Ishikawa (cell line): ENCODE measurements at regions not wholly inside any gene's neighbourhood (a gene's known extent, or its start where the extent isn't known, plus 50 kb on each side); places are given as distances from the start of the nearest gene placed in this dataset.

Experiments used
- CEBPB ChIP-seq: IDR thresholded peaks from 2 replicates; pipeline ENCODE4 v1.6.1; 2012
- CREB1 ChIP-seq: IDR thresholded peaks from 2 replicates; pipeline ENCODE4 v1.6.1; 2012; ENCODE audit warnings: low read depth
- EGR1 ChIP-seq: IDR thresholded peaks from 2 replicates; pipeline ENCODE4 v1.6.1; 2012
- EP300 ChIP-seq: IDR thresholded peaks from 2 replicates; pipeline ENCODE4 v1.6.1; 2012; ENCODE audit warnings: borderline replicate concordance
- FOXM1 ChIP-seq: IDR thresholded peaks from 2 replicates; pipeline ENCODE4 v1.6.1; 2012; ENCODE audit warnings: low read depth, borderline replicate concordance
- NFIC ChIP-seq: IDR thresholded peaks from 2 replicates; pipeline ENCODE4 v1.6.1; 2012
- RAD21 ChIP-seq: IDR thresholded peaks from 2 replicates; pipeline ENCODE4 v1.6.1; 2012; ENCODE audit warnings: low read depth
- TAF1 ChIP-seq: IDR thresholded peaks from 2 replicates; pipeline ENCODE4 v1.6.1; 2012; ENCODE audit warnings: low read depth, mild to moderate bottlenecking
- TCF12 ChIP-seq: IDR thresholded peaks from 2 replicates; pipeline ENCODE4 v1.6.1; 2012; ENCODE audit warnings: low read depth
- TEAD4 ChIP-seq: IDR thresholded peaks from 2 replicates; pipeline ENCODE4 v1.6.1; 2012
- YY1 ChIP-seq: IDR thresholded peaks from 2 replicates; pipeline ENCODE4 v1.6.1; 2012; ENCODE audit warnings: low read depth
- ZBTB7A ChIP-seq: IDR thresholded peaks from 2 replicates; pipeline ENCODE4 v1.6.1; 2012; ENCODE audit warnings: low read depth
- TF ChIP-seq, protein P1 (sequence below): IDR thresholded peaks from 2 replicates; pipeline ENCODE4 v1.6.1; 2012
- TF ChIP-seq, protein P2 (sequence below): IDR thresholded peaks from 2 replicates; pipeline ENCODE4 v1.6.1; 2012
- TF ChIP-seq, protein P3 (sequence below): IDR thresholded peaks from 2 replicates; pipeline ENCODE4 v1.6.1; 2012; ENCODE audit warnings: low read depth, mild to moderate bottlenecking

DNA sequence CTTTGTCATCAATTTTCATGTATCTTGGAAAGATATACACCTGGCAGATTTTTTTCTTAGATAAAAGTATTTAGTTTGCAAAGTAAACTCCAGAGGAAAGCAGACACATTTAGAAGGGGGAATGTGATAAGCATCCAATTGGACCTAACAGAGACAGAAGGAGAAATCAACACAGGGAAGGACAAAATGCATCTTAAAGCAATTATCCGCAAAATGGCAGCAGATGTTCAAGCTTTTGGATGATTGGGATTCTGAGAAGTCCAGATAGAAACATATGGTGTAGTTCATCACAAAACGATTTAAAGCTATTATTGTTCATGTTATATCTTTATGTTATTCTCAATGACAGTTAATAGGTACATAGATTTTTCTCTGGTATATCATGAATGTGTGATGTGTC is 1153.1 kb upstream of the B3GALT2 start:
- TF ChIP-seq RAD21, result no peak

DNA sequence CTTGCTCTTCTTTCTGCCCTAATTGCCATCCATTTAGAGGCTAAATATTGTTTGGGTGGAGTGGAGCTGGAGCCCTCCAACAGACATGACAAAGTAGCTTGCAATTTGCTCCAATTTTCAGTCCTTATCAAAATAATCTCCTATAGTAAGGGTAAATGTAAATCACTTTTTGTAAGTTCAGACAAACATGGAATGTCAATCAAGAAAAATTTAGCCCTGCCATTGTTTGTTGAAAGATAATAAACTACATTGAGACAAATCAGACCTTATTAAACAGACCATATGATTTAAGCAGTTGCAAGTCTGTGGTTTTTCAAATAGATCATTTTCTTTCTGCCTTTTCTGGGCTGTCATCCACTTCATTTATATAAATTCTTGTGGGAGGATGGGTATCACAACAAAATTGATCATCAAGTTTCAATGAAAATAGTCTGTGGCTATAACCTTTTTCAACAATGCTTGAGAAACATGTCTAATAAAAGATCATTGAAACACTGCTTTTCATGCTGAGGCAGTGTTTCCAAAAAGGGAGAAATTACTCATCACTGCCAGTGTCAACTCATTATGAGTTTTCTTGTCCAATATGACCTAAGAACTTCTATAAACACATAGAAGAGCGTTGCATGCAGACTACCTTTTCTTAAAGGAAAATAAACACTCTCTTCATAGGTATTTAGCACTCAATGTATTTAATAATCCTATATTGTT is 1152.0 kb upstream of the B3GALT2 start:
- TF ChIP-seq TCF12 (no peak), FOXM1 (no peak), EP300 (no peak), CREB1 (no peak), TAF1 (no peak), NFIC (no peak), ZBTB7A (no peak), TEAD4 (no peak), YY1 (no peak), EGR1 (no peak)
- TF ChIP-seq, protein P1, sequence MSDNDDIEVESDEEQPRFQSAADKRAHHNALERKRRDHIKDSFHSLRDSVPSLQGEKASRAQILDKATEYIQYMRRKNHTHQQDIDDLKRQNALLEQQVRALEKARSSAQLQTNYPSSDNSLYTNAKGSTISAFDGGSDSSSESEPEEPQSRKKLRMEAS, result no peak
- TF ChIP-seq, protein P2, sequence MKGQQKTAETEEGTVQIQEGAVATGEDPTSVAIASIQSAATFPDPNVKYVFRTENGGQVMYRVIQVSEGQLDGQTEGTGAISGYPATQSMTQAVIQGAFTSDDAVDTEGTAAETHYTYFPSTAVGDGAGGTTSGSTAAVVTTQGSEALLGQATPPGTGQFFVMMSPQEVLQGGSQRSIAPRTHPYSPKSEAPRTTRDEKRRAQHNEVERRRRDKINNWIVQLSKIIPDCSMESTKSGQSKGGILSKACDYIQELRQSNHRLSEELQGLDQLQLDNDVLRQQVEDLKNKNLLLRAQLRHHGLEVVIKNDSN, result no peak
- TF ChIP-seq, protein P3, sequence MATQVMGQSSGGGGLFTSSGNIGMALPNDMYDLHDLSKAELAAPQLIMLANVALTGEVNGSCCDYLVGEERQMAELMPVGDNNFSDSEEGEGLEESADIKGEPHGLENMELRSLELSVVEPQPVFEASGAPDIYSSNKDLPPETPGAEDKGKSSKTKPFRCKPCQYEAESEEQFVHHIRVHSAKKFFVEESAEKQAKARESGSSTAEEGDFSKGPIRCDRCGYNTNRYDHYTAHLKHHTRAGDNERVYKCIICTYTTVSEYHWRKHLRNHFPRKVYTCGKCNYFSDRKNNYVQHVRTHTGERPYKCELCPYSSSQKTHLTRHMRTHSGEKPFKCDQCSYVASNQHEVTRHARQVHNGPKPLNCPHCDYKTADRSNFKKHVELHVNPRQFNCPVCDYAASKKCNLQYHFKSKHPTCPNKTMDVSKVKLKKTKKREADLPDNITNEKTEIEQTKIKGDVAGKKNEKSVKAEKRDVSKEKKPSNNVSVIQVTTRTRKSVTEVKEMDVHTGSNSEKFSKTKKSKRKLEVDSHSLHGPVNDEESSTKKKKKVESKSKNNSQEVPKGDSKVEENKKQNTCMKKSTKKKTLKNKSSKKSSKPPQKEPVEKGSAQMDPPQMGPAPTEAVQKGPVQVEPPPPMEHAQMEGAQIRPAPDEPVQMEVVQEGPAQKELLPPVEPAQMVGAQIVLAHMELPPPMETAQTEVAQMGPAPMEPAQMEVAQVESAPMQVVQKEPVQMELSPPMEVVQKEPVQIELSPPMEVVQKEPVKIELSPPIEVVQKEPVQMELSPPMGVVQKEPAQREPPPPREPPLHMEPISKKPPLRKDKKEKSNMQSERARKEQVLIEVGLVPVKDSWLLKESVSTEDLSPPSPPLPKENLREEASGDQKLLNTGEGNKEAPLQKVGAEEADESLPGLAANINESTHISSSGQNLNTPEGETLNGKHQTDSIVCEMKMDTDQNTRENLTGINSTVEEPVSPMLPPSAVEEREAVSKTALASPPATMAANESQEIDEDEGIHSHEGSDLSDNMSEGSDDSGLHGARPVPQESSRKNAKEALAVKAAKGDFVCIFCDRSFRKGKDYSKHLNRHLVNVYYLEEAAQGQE, result no peak

DNA sequence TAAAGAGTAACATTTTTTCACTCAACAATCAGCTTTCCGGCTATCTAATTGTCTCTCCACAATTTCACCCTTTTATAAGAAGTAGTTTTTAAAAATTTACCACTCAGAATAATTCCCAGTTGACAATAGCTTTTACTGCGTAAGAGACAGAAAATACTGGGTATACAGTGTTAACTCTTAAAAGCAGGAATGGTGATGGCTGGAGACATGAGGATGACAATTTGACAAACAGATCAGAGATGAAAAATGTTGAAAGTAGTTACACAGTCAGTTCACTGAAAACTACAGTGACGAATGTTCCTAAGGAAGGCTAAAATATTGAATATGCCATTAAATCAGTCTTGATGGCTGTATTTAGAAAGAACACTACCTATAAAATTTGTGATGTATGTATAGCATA is 1146.8 kb upstream of the B3GALT2 start:
- TF ChIP-seq CREB1, result no peak

DNA sequence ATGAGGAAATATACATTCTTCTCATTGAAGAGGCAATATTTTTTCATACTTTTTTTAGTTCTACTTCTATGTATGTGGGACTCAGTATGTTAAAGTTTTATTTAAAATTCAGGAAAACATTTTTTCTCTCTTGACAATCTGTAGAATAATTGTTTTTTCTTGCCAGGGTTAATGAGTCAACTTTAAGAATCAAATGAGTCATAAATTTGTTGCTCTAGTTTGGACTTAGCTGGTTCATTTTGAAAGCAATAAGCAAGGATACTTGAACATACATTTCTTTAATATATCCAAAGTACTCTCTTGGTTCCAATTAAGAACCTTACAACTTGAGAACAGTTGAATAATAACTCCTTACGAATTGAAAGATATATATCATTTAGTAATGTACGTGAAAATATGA is 1145.3 kb upstream of the B3GALT2 start:
- TF ChIP-seq YY1, result no peak
- no peak for TF ChIP-seq CEBPB
- TF ChIP-seq, protein P1, result no peak
- no peak for TF ChIP-seq TEAD4
- no peak for TF ChIP-seq ZBTB7A
- TF ChIP-seq EP300, result no peak
- TF ChIP-seq TCF12, result no peak
- TF ChIP-seq TAF1, result no peak
- TF ChIP-seq EGR1, result no peak
- no peak for TF ChIP-seq FOXM1
- TF ChIP-seq, protein P2, result no peak
- no peak for TF ChIP-seq RAD21
- TF ChIP-seq, protein P3, result no peak

DNA sequence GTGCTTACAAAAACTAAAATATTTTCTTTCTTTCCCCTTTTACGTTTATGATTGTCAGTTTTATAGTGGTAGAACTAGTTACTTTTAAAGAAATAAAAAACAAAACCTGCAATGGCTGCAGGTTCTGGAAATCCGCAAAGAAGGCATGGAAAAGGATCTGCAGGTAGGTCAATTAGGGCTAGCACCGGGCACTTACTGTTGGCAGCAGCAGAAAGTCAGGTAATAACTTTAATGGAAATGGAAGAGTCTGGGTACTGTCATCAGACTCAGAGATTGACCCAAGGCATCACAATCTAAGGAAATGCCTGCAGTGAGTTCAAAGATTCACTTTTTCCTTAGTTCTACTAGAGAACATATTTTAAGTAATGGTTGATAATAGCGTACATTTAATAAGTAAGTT is 1136.3 kb upstream of the B3GALT2 start:
- TF ChIP-seq, protein P1, result no peak
- TF ChIP-seq NFIC (no peak), YY1 (no peak), EGR1 (no peak), RAD21 (no peak), CREB1 (no peak), FOXM1 (no peak), TCF12 (no peak), ZBTB7A (no peak), EP300 (no peak), TAF1 (no peak), CEBPB (no peak), TEAD4 (no peak)
- TF ChIP-seq, protein P2, result no peak
- TF ChIP-seq, protein P3, result no peak
